Transverse colon (tissue), 4 donors: ENCODE measurements at regions not wholly inside any gene's neighbourhood (a gene's known extent, or its start where the extent isn't known, plus 50 kb on each side); places are given as distances from the start of the nearest gene placed in this dataset.
"Not testable (repeated sequence)": the region's sequence is repeated elsewhere in the genome, so short reads cannot be mapped to it uniquely, and the experiment has no call there.

Experiments
- DNase-seq: peaks from one replicate; pipeline ENCODE4 v3.0.0-alpha.2; 2019
- H3K27ac ChIP-seq, 4 donors: fragments of 200-600 bp; sonication (generic); 2 replicates each; pipeline ENCODE4 v1.5.1; 2016 to 2018; ENCODE audit warnings: inconsistent platforms in 4 of 4
- H3K27me3 ChIP-seq: fragments of 200-600 bp; sonication (generic); 2 replicates; pipeline ENCODE4 v1.5.1; 2017; ENCODE audit warnings: inconsistent platforms
- H3K36me3 ChIP-seq, 4 donors: fragments of 200-600 bp; sonication (generic); 2 replicates each; pipeline ENCODE4 v1.5.1; 2017 to 2019; ENCODE audit warnings: inconsistent platforms in 4 of 4
- H3K4me1 ChIP-seq, 4 donors: fragments of 200-600 bp; sonication (generic); 2 replicates each; pipeline ENCODE4 v1.5.1; 2017 to 2020; ENCODE audit warnings: inconsistent platforms in 4 of 4
- H3K4me3 ChIP-seq, 4 donors: fragments of 200-600 bp; sonication (generic); 1 replicate in 1 of 4; 2 replicates in 3 of 4; pipeline versions ENCODE4 v1.5.1 to v1.6.1; 2017 to 2019; ENCODE audit warnings: inconsistent platforms in 4 of 4
- H3K9me3 ChIP-seq, 2 donors: fragments of 200-600 bp; sonication (generic); 2 replicates each; pipeline ENCODE4 v1.5.1; 2017 to 2019; ENCODE audit warnings: inconsistent platforms in 2 of 2
- CTCF ChIP-seq, 5 experiments: fragments of 200-600 bp in 3 of 5; fragments of 450-650 bp in 2 of 5; sonication (generic) in 3 of 5; IDR thresholded peaks; 1 replicate in 2 of 5; 2 replicates in 3 of 5; pipeline ENCODE4 v1.5.1; 2016 to 2017; ENCODE audit warnings: antibody characterized with exemption in 5 of 5, inconsistent platforms in 3 of 5, mild to moderate bottlenecking in 2 of 5, moderate library complexity in 1 of 5
- EP300 ChIP-seq: sonication (generic); formaldehyde crosslinking; IDR thresholded peaks from one replicate; pipeline ENCODE4 v1.6.1; 2017; ENCODE audit warnings: antibody characterized with exemption, low read depth
- POLR2A ChIP-seq: fragments of 450-650 bp; IDR thresholded peaks from one replicate; pipeline ENCODE4 v1.6.1; 2016; ENCODE audit warnings: antibody characterized with exemption, mild to moderate bottlenecking, moderate library complexity
- POLR2AphosphoS5 ChIP-seq, 3 donors: sonication (generic); formaldehyde crosslinking; IDR thresholded peaks; one replicate each; pipeline ENCODE4 v1.6.1; 2016; ENCODE audit warnings: antibody characterized with exemption in 3 of 3
- WGBS, 2 donors: methylation state at CpG; one replicate each; pipeline ENCODE4 v1.1.5; 2018; ENCODE audit warnings: low coverage in 1 of 2; 5-methylcytosine and 5-hydroxymethylcytosine counted together
- in situ Hi-C, 4 donors: fragments of 200-750 bp; cut with MboI; loops; one replicate each; pipeline versions ENCODE4 v1.15.0 to v1.15.1; 2017; ENCODE audit warnings: low sequenced_read_pairs in 3 of 4, low pct_ligation_motif_present in 1 of 4, low pct_unique_long_range_greater_than_20kb in 1 of 4
- intact Hi-C: fragments of 100-400 bp; cut with DNase I; formaldehyde crosslinking; loops from one replicate; pipeline ENCODE4 v1.15.1; 2023; ENCODE audit warnings: low total_unique reads

- in situ Hi-C loops = no loop called here
- Histone ChIP-seq H3K27me3 (no peaks in the 10 kb centered on the region), H3K36me3 (no peaks in the 10 kb centered on the region), H3K4me1 (no peaks in the 10 kb centered on the region), H3K9me3 (no peaks in the 10 kb centered on the region), H3K4me3 (no peak overlapping the region), H3K27ac (no peak overlapping the region)
- 82 to 86% methylated on average over 3 of the region's 3 CpGs for WGBS, 2 donors
- TF ChIP-seq POLR2AphosphoS5 (IDR thresholded peaks at IDR 0.05) (no peak), POLR2A (no peak), CTCF (IDR thresholded peaks at IDR 0.05) (no peak), EP300 (no peak)
- no peak for DNase-seq
- intact Hi-C loops = no loop called here
Observed at GRCh38 chr13:81172603-81173002, 831.7 kb upstream of the SPRY2 start.

GRCh38 chr13:81171065-81171647 is 830.2 kb upstream of the SPRY2 start:
- Histone ChIP-seq H3K4me1 (no peaks in the 10 kb centered on the region), H3K9me3 (no peaks in the 10 kb centered on the region), H3K27ac (no peak overlapping the region), H3K36me3 (no peaks in the 10 kb centered on the region), H3K27me3 (no peaks in the 10 kb centered on the region), H3K4me3 (no peak overlapping the region)
- intact Hi-C loops = no loop called here
- TF ChIP-seq POLR2A (no peak), CTCF (IDR thresholded peaks at IDR 0.05) (peak; percentile 34 to 61 (median 52))
- DNase-seq = no peak
- in situ Hi-C loops = no loop called here
- WGBS, 2 donors = 27 to 39% methylated on average over 1 to 3 of the region's 3 CpGs

- intact Hi-C loops, in situ Hi-C loops, H3K27ac ChIP-seq, DNase-seq, H3K4me1 ChIP-seq, H3K27me3 ChIP-seq, H3K4me3 ChIP-seq, H3K36me3 ChIP-seq, H3K9me3 ChIP-seq: not testable (repeated sequence)
- WGBS, 2 donors = 25 to 61% methylated on average over 1 of the region's 1 CpG
Observed at GRCh38 chr13:81163823-81164222, 822.9 kb upstream of the SPRY2 start.

GRCh38 chr13:81153478-81153877 is 812.6 kb upstream of the SPRY2 start:
- intact Hi-C loops (no loop called here), in situ Hi-C loops (no loop called here)
- Histone ChIP-seq H3K27me3 (no peaks in the 10 kb centered on the region), H3K4me3 (no peak overlapping the region), H3K9me3 (no peaks in the 10 kb centered on the region), H3K4me1 (no peaks in the 10 kb centered on the region), H3K36me3 (no peaks in the 10 kb centered on the region), H3K27ac (no peak overlapping the region)
- WGBS, 2 donors = 89 to 100% methylated on average over 2 of the region's 2 CpGs
- TF ChIP-seq POLR2AphosphoS5 (IDR thresholded peaks at IDR 0.05) (no peak), CTCF (IDR thresholded peaks at IDR 0.05) (no peak), POLR2A (no peak), EP300 (no peak)
- DNase-seq = no peak

- Histone ChIP-seq H3K27me3 (no peaks in the 10 kb centered on the region), H3K4me3 (no peak overlapping the region), H3K27ac (no peak overlapping the region), H3K4me1 (no peaks in the 10 kb centered on the region), H3K9me3 (no peaks in the 10 kb centered on the region), H3K36me3 (no peaks in the 10 kb centered on the region)
- in situ Hi-C loops (no loop called here), intact Hi-C loops (no loop called here)
- DNase-seq = no peak
- WGBS, 2 donors = 56 to 74% methylated on average over 2 of the region's 2 CpGs
- TF ChIP-seq POLR2AphosphoS5 (IDR thresholded peaks at IDR 0.05) = no peak
- no peak for TF ChIP-seq EP300
- TF ChIP-seq CTCF (IDR thresholded peaks at IDR 0.05) = no peak
- TF ChIP-seq POLR2A = no peak
Observed at GRCh38 chr13:81148822-81149221, 807.9 kb upstream of the SPRY2 start.

GRCh38 chr13:81146576-81146975 is 805.6 kb upstream of the SPRY2 start:
- DNase-seq, H3K4me3 ChIP-seq, in situ Hi-C loops, intact Hi-C loops, H3K4me1 ChIP-seq, H3K27me3 ChIP-seq, H3K27ac ChIP-seq, H3K36me3 ChIP-seq, H3K9me3 ChIP-seq: not testable (repeated sequence)
- 90 to 93% methylated on average over 3 to 12 of the region's 12 CpGs for WGBS, 2 donors
